Neural progenitor cell (in vitro differentiated cells): ENCODE measurements at regions not wholly inside any gene's neighbourhood (a gene's known extent, or its start where the extent isn't known, plus 50 kb on each side); places are given as distances from the start of the nearest gene placed in this dataset.

Experiments used
- DNase-seq: peaks from one replicate; pipeline ENCODE4 v3.0.0-alpha.2; 2016; ENCODE audit warnings: low spot score
- H2AFZ ChIP-seq: fragments of 200-600 bp; sonication (generic); replicated peaks from 2 replicates; pipeline ENCODE4 v1.6.1; 2016; ENCODE audit warnings: antibody characterized with exemption
- H3F3A ChIP-seq: fragments of 200-600 bp; sonication (generic); 2 replicates; pipeline ENCODE4 v1.6.1; 2016; ENCODE audit warnings: antibody characterized with exemption, low read depth
- H3K27ac ChIP-seq: fragments of 200-600 bp; sonication (generic); 2 replicates; pipeline ENCODE4 v1.5.1; 2016; ENCODE audit warnings: mild to moderate bottlenecking
- H3K27me3 ChIP-seq: fragments of 200-600 bp; sonication (generic); 2 replicates; pipeline ENCODE4 v1.6.1; 2016; ENCODE audit warnings: mild to moderate bottlenecking, moderate library complexity
- H3K36me3 ChIP-seq: fragments of 200-600 bp; sonication (generic); 2 replicates; pipeline ENCODE4 v1.5.1; 2016
- H3K4me1 ChIP-seq: fragments of 200-600 bp; sonication (generic); 2 replicates; pipeline ENCODE4 v1.6.1; 2016; ENCODE audit warnings: mixed run types
- H3K4me2 ChIP-seq: fragments of 200-600 bp; sonication (generic); 2 replicates; pipeline ENCODE4 v1.6.1; 2016
- H3K4me3 ChIP-seq: fragments of 200-600 bp; sonication (generic); 2 replicates; pipeline ENCODE4 v1.5.1; 2016
- H3K79me2 ChIP-seq: fragments of 200-600 bp; sonication (generic); 2 replicates; pipeline ENCODE4 v1.6.1; 2016; ENCODE audit warnings: low read depth
- H3K9ac ChIP-seq: fragments of 200-600 bp; sonication (generic); 2 replicates; pipeline ENCODE4 v1.6.1; 2016
- H3K9me3 ChIP-seq: fragments of 200-600 bp; sonication (generic); 2 replicates; pipeline ENCODE4 v1.5.1; 2016; ENCODE audit warnings: low read depth
- H4K20me1 ChIP-seq: fragments of 200-600 bp; sonication (generic); 2 replicates; pipeline ENCODE4 v1.6.1; 2016; ENCODE audit warnings: low read depth
- H3K27ac Mint-ChIP-seq: 3 replicates; pipeline ENCODE4 v1.8.0; 2021; ENCODE audit warnings: mixed read lengths
- H3K27me3 Mint-ChIP-seq: 2 replicates; pipeline ENCODE4 v1.8.0; 2022; ENCODE audit warnings: low read depth, mild to moderate bottlenecking, inconsistent platforms, moderate library complexity, mixed read lengths; ENCODE audit not compliant: insufficient read depth
- H3K36me3 Mint-ChIP-seq: 3 replicates; pipeline ENCODE4 v1.8.0; 2021; ENCODE audit warnings: mixed read lengths
- H3K4me1 Mint-ChIP-seq: 3 replicates; pipeline ENCODE4 v1.8.0; 2021; ENCODE audit warnings: mixed read lengths
- H3K4me3 Mint-ChIP-seq: 3 replicates; pipeline ENCODE4 v1.8.0; 2021; ENCODE audit warnings: mild to moderate bottlenecking, moderate library complexity, mixed read lengths
- H3K9me3 Mint-ChIP-seq: 3 replicates; pipeline ENCODE4 v1.8.0; 2020; ENCODE audit warnings: mixed read lengths
- CTCF ChIP-seq: fragments of 200-600 bp; sonication (generic); IDR thresholded peaks from 2 replicates; pipeline ENCODE4 v1.5.1; 2017; ENCODE audit warnings: antibody characterized with exemption, mild to moderate bottlenecking
- EZH2 ChIP-seq: fragments of 200-600 bp; sonication (generic); IDR thresholded peaks from 2 replicates; pipeline ENCODE4 v1.6.1; 2017; ENCODE audit warnings: antibody characterized with exemption, mild to moderate bottlenecking, moderate library complexity
- EZH2phosphoT487 ChIP-seq: fragments of 200-600 bp; sonication (generic); IDR thresholded peaks from 2 replicates; pipeline ENCODE4 v1.6.1; 2017; ENCODE audit warnings: antibody characterized with exemption

- DNase-seq: no peak
- H4K20me1 ChIP-seq: no peaks in the 10 kb centered on the region
- Mint-ChIP-seq H3K36me3 (no peaks in the 10 kb centered on the region), H3K4me1 (no peaks in the 10 kb centered on the region), H3K27me3 (peaks cover 2% of the 10 kb centered on the region), H3K9me3 (peaks cover 2% of the 10 kb centered on the region), H3K27ac (no peak overlapping the region), H3K4me3 (no peak overlapping the region)
- TF ChIP-seq EZH2 (no peak), EZH2phosphoT487 (no peak), CTCF (no peak)
- H3K4me1 ChIP-seq: no peaks in the 10 kb centered on the region
- no peaks in the 10 kb centered on the region for H3K9me3 ChIP-seq
- no peaks in the 10 kb centered on the region for H3K79me2 ChIP-seq
- H3K27me3 ChIP-seq: no peaks in the 10 kb centered on the region
- no peak overlapping the region for H3K9ac ChIP-seq
- no peak overlapping the region for H3K4me2 ChIP-seq
- no peak overlapping the region for H3K27ac ChIP-seq
- H2AFZ ChIP-seq: no peak overlapping the region
- H3K4me3 ChIP-seq: no peak overlapping the region
- no peaks in the 10 kb centered on the region for H3F3A ChIP-seq
- no peaks in the 10 kb centered on the region for H3K36me3 ChIP-seq
These were observed 1399.7 kb upstream of the CADM2 start for GRCh38 chr3:83559082-83559481.

- H2AFZ ChIP-seq: peak overlapping the region; percentile 80
- no peaks in the 10 kb centered on the region for H4K20me1 ChIP-seq
- no peak overlapping the region for H3K27ac ChIP-seq
- peaks cover 14% of the 10 kb centered on the region for H3K4me1 ChIP-seq
- no peak for DNase-seq
- H3K79me2 ChIP-seq: no peaks in the 10 kb centered on the region
- no peak overlapping the region for H3K4me2 ChIP-seq
- Mint-ChIP-seq H3K27ac (no peak overlapping the region), H3K36me3 (no peaks in the 10 kb centered on the region), H3K27me3 (no peaks in the 10 kb centered on the region), H3K9me3 (no peaks in the 10 kb centered on the region), H3K4me3 (no peak overlapping the region), H3K4me1 (peaks cover 10% of the 10 kb centered on the region)
- H3F3A ChIP-seq: no peaks in the 10 kb centered on the region
- no peak overlapping the region for H3K9ac ChIP-seq
- TF ChIP-seq EZH2 (no peak), EZH2phosphoT487 (no peak), CTCF (no peak)
- no peaks in the 10 kb centered on the region for H3K9me3 ChIP-seq
- H3K27me3 ChIP-seq: no peaks in the 10 kb centered on the region
- no peak overlapping the region for H3K4me3 ChIP-seq
- H3K36me3 ChIP-seq: no peaks in the 10 kb centered on the region
These were observed 1390.9 kb upstream of the CADM2 start for GRCh38 chr3:83567935-83568334.

- Mint-ChIP-seq H3K9me3 (no peaks in the 10 kb centered on the region), H3K4me3 (no peak overlapping the region), H3K27me3 (no peaks in the 10 kb centered on the region), H3K27ac (no peak overlapping the region), H3K4me1 (no peaks in the 10 kb centered on the region), H3K36me3 (no peaks in the 10 kb centered on the region)
- no peak overlapping the region for H2AFZ ChIP-seq
- no peaks in the 10 kb centered on the region for H3K9me3 ChIP-seq
- no peaks in the 10 kb centered on the region for H3K36me3 ChIP-seq
- no peak for DNase-seq
- no peak overlapping the region for H3K27ac ChIP-seq
- H3K4me3 ChIP-seq: no peak overlapping the region
- no peaks in the 10 kb centered on the region for H3K4me1 ChIP-seq
- H3K79me2 ChIP-seq: no peaks in the 10 kb centered on the region
- TF ChIP-seq EZH2 (no peak), CTCF (no peak), EZH2phosphoT487 (no peak)
- H3K9ac ChIP-seq: no peak overlapping the region
- H4K20me1 ChIP-seq: no peaks in the 10 kb centered on the region
- no peak overlapping the region for H3K4me2 ChIP-seq
- no peaks in the 10 kb centered on the region for H3F3A ChIP-seq
- no peaks in the 10 kb centered on the region for H3K27me3 ChIP-seq
These were observed 1377.2 kb upstream of the CADM2 start for GRCh38 chr3:83581546-83581945.

GRCh38 chr3:83601704-83602103, 1357.1 kb upstream of the CADM2 start:
- H3K4me3 Mint-ChIP-seq: no peak overlapping the region

More at GRCh38 chr3:83601704-83602103, 1357.1 kb upstream of the CADM2 start:
- no peak overlapping the region for H3K4me2 ChIP-seq
- H3K9me3 ChIP-seq: no peaks in the 10 kb centered on the region
- no peak overlapping the region for H3K27ac ChIP-seq
- no peaks in the 10 kb centered on the region for H3K4me1 Mint-ChIP-seq
- H3K9ac ChIP-seq: no peak overlapping the region
- H3K27ac Mint-ChIP-seq: no peak overlapping the region
- H3K36me3 Mint-ChIP-seq: no peaks in the 10 kb centered on the region
- no peak overlapping the region for H3K4me3 ChIP-seq
- H3F3A ChIP-seq: no peaks in the 10 kb centered on the region
- H4K20me1 ChIP-seq: no peaks in the 10 kb centered on the region
- H3K4me1 ChIP-seq: peaks cover 9% of the 10 kb centered on the region
- no peaks in the 10 kb centered on the region for H3K27me3 ChIP-seq
- DNase-seq: no peak
- peaks cover 2% of the 10 kb centered on the region for H3K9me3 Mint-ChIP-seq
- H3K36me3 ChIP-seq: no peaks in the 10 kb centered on the region
- TF ChIP-seq EZH2 (no peak), CTCF (no peak), EZH2phosphoT487 (no peak)
- H3K79me2 ChIP-seq: no peaks in the 10 kb centered on the region
- H3K27me3 Mint-ChIP-seq: no peaks in the 10 kb centered on the region
- H2AFZ ChIP-seq: no peak overlapping the region
